ENCODE measurements at regions not wholly inside any gene's neighbourhood (a gene's known extent, or its start where the extent isn't known, plus 50 kb on each side); places are given as distances from the start of the nearest gene placed in this dataset.

GRCh38 chr4:124455671-124456070 lies 256.9 kb downstream of the ANKRD50 start:
- TF ChIP-seq POLR2AphosphoS5 (IDR thresholded peaks at IDR 0.05) = no peak
- no peak for TF ChIP-seq CTCF (IDR thresholded peaks at IDR 0.05)
- no peak for TF ChIP-seq POLR2A (IDR thresholded peaks at IDR 0.05)

Measured in suprapubic skin (tissue), 4 donors.